Tibial artery (tissue), 4 donors: ENCODE measurements at regions not wholly inside any gene's neighbourhood (a gene's known extent, or its start where the extent isn't known, plus 50 kb on each side); places are given as distances from the start of the nearest gene placed in this dataset.
"Not testable (repeated sequence)": the region's sequence is repeated elsewhere in the genome, so short reads cannot be mapped to it uniquely, and the experiment has no call there.

Experiments
- DNase-seq, 2 donors: peaks; one replicate each; pipeline ENCODE4 v3.0.0-alpha.2; 2019
- H3K27ac ChIP-seq, 2 donors: fragments of 200-600 bp; sonication (generic) in 1 of 2; 1 replicate in 1 of 2; 2 replicates in 1 of 2; pipeline ENCODE4 v1.5.1; 2018 to 2019; ENCODE audit warnings: mild to moderate bottlenecking in 1 of 2
- H3K27me3 ChIP-seq, 2 donors: fragments of 200-600 bp; sonication (generic) in 1 of 2; one replicate each; pipeline versions ENCODE4 v1.5.1 to v1.6.0; 2016 to 2019
- H3K36me3 ChIP-seq, 3 donors: fragments of 200-600 bp; sonication (generic) in 2 of 3; one replicate each; pipeline ENCODE4 v1.5.1; 2016 to 2019; ENCODE audit warnings: mild to moderate bottlenecking in 2 of 3
- H3K4me1 ChIP-seq, 4 donors: fragments of 200-600 bp; sonication (generic) in 2 of 4; 1 replicate in 3 of 4; 2 replicates in 1 of 4; pipeline ENCODE4 v1.5.1; 2016 to 2019
- H3K4me3 ChIP-seq, 2 donors: fragments of 200-600 bp; sonication (generic) in 1 of 2; 1 replicate in 1 of 2; 2 replicates in 1 of 2; pipeline ENCODE4 v1.5.1; 2018 to 2019; ENCODE audit warnings: mild to moderate bottlenecking in 2 of 2
- H3K9me3 ChIP-seq, 3 donors: fragments of 200-600 bp; sonication (generic) in 1 of 3; one replicate each; pipeline ENCODE4 v1.5.1; 2016 to 2019
- intact Hi-C: fragments of 100-400 bp; cut with DNase I; formaldehyde crosslinking; loops from one replicate; pipeline ENCODE4 v1.15.0; 2023; ENCODE audit warnings: low total_unique reads
- TF ChIP-seq, protein P1 (sequence below), 2 experiments: fragments of 200-600 bp in 1 of 2; fragments of 450-650 bp in 1 of 2; IDR thresholded peaks; one replicate each; pipeline ENCODE4 v1.5.1; 2017 to 2019; ENCODE audit warnings: antibody characterized with exemption in 2 of 2, mild to moderate bottlenecking in 1 of 2, moderate library complexity in 1 of 2

DNA sequence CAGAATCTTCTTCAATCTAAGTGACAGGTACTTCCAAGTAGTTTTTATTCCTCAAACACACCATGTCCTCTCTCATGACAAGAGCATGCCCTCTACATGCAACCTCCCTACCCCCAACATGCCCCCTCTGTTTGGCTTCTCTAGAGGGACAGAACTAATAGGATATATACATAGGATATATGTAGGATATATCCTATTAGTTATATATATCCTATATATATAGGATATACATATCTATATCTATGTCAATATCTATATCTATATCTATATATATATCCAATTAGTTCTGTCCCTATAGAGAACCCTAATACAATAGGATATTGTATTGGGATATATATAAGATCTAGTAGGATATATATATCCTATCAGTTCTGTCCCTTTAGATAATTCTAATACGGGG lies 701.9 kb upstream of the MIR17HG start:
- H3K9me3 ChIP-seq: no peaks in the 10 kb centered on the region
- H3K27me3 ChIP-seq: no peaks in the 10 kb centered on the region
- no peaks in the 10 kb centered on the region for H3K4me1 ChIP-seq
- H3K27ac ChIP-seq: no peak overlapping the region
- no peak overlapping the region for H3K4me3 ChIP-seq
- TF ChIP-seq, protein P1, sequence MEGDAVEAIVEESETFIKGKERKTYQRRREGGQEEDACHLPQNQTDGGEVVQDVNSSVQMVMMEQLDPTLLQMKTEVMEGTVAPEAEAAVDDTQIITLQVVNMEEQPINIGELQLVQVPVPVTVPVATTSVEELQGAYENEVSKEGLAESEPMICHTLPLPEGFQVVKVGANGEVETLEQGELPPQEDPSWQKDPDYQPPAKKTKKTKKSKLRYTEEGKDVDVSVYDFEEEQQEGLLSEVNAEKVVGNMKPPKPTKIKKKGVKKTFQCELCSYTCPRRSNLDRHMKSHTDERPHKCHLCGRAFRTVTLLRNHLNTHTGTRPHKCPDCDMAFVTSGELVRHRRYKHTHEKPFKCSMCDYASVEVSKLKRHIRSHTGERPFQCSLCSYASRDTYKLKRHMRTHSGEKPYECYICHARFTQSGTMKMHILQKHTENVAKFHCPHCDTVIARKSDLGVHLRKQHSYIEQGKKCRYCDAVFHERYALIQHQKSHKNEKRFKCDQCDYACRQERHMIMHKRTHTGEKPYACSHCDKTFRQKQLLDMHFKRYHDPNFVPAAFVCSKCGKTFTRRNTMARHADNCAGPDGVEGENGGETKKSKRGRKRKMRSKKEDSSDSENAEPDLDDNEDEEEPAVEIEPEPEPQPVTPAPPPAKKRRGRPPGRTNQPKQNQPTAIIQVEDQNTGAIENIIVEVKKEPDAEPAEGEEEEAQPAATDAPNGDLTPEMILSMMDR (IDR thresholded peaks at IDR 0.05): no peak
- H3K36me3 ChIP-seq: no peaks in the 10 kb centered on the region
- DNase-seq: no peak
- intact Hi-C loops: no loop called here

DNA sequence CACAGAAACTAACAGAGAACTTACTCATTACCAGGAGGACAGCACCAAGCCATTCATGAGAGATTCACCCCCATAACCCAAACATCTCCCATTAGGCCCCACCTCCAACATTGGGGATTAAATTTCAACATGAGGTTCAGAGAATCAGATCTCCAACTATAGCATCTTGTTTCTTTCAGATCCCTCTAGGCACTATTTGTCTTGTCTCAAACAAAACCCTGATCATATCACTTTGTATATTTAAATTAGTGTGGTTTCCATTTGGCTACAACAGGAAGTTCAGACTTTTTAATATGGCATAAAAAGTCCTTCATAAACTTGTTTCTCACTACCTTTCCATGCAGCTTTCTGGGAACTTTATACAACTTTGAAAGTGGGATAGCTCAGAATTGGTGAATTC lies 699.0 kb upstream of the MIR17HG start:
- no peak for DNase-seq
- peaks cover 0 to 7% (median 5%) of the 10 kb centered on the region in 3 donors for H3K9me3 ChIP-seq
- intact Hi-C loops: no loop called here
- H3K36me3 ChIP-seq: no peaks in the 10 kb centered on the region
- H3K4me1 ChIP-seq: no peaks in the 10 kb centered on the region
- no peak overlapping the region for H3K27ac ChIP-seq
- no peaks in the 10 kb centered on the region for H3K27me3 ChIP-seq
- TF ChIP-seq, protein P1 (IDR thresholded peaks at IDR 0.05): no peak
- no peak overlapping the region for H3K4me3 ChIP-seq

DNA sequence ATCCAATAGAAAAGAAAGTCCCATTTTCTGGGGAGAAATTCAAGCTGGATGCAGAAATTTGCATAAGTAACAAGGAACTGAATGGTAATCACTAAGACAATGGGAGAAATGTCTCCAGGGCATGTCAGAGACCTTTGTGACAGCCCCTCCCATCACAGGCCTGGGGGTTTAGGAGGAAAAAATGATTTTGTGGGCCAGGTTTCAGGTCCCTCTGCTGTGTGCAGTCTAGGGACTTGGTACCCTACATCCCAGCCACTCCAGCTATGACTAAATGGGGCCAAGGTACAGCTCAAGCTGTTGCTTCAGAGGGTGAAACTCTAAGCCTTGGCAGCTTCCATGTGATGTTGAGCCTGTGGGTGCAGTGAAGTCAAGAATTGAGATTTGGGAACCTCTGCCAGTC lies 695.5 kb upstream of the MIR17HG start:
- Histone ChIP-seq H3K27ac (no peak overlapping the region), H3K27me3 (no peaks in the 10 kb centered on the region), H3K36me3 (no peaks in the 10 kb centered on the region), H3K9me3 (peaks cover 0 to 7% (median 5%) of the 10 kb centered on the region in 3 donors), H3K4me1 (no peaks in the 10 kb centered on the region), H3K4me3 (no peak overlapping the region)
- intact Hi-C loops: no loop called here
- no peak for DNase-seq
- TF ChIP-seq, protein P1 (IDR thresholded peaks at IDR 0.05): no peak

DNA sequence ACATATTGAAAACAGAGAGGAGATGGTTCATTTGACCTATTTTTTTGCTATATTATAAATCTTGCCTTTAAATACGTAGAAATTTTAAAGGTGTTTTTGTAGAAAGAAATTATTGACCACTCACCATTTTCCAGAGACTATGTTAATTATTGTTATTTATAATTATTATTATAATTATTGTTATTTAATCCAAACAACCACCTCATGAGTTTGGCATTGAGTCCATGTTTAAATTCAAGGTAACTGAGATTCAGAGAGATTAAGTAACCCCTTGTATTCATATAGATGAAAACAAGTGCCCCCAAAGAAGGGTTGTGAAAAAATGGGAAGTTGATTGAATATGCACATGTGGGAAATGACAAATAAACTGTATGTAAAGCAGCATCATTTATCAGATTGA lies 692.5 kb upstream of the MIR17HG start:
- intact Hi-C loops: no loop called here
- no peaks in the 10 kb centered on the region for H3K36me3 ChIP-seq
- DNase-seq: no peak
- TF ChIP-seq, protein P1 (IDR thresholded peaks at IDR 0.05): no peak
- H3K4me3 ChIP-seq: no peak overlapping the region
- H3K4me1 ChIP-seq: no peaks in the 10 kb centered on the region
- no peaks in the 10 kb centered on the region for H3K27me3 ChIP-seq
- peaks cover 0 to 7% (median 5%) of the 10 kb centered on the region in 3 donors for H3K9me3 ChIP-seq
- H3K27ac ChIP-seq: no peak overlapping the region

DNA sequence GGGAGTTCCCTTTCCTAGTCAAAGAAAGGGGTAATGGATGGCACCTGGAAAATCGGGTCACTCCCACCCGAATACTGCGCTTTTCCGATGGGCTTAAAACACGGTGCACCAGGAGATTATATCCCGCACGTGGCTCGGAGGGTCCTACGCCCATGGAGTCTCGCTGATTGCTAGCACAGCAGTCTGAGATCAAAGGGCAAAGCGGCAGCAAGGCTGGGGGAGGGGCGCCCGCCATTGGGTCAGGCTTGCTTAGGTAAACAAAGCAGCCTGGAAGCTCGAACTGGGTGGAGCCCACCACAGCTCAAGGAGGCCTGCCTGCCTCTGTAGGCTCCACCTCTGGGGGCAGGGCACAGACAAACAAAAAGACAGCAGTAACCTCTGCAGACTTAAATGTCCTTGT lies 683.3 kb upstream of the MIR17HG start:
- DNase-seq: not testable (repeated sequence)

DNA sequence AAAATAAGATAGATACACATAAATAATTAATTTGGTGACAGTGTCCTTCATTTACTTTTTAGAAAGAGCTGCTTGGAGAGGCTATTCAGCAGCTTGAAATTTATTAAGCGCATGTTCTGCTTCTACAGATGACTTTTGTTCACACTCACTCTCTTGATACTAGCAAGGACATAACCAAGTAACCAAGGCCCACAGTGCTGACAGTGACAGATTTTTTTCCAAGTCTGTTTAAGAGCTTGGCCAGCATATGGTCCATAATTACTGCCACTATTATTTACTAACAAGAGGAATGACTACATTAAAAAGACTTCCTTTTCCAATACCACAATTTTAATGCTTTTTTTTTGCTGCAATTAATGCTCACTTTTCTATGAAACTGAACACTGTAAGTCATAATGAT lies 673.7 kb upstream of the MIR17HG start:
- intact Hi-C loops: no loop called here
- H3K4me1 ChIP-seq: no peaks in the 10 kb centered on the region
- H3K27ac ChIP-seq: no peak overlapping the region
- no peak overlapping the region for H3K4me3 ChIP-seq
- H3K36me3 ChIP-seq: no peaks in the 10 kb centered on the region
- no peaks in the 10 kb centered on the region for H3K27me3 ChIP-seq
- DNase-seq: no peak
- TF ChIP-seq, protein P1 (IDR thresholded peaks at IDR 0.05): no peak
- H3K9me3 ChIP-seq: no peaks in the 10 kb centered on the region

More for the DNA sequence above, 683.3 kb upstream of the MIR17HG start:
- H3K9me3 ChIP-seq, H3K27me3 ChIP-seq, H3K4me1 ChIP-seq, intact Hi-C loops, H3K4me3 ChIP-seq, H3K27ac ChIP-seq, H3K36me3 ChIP-seq: not testable (repeated sequence)
